H1 (cell line): ENCODE measurements at regions not wholly inside any gene's neighbourhood (a gene's known extent, or its start where the extent isn't known, plus 50 kb on each side); places are given as distances from the start of the nearest gene placed in this dataset.

Experiments
- CTCF ChIA-PET: fragments of 300-600 bp; sonication (Branson Sonifier 250); formaldehyde crosslinking; loops from one replicate; lab custom pipeline; 2021; ENCODE audit not compliant: partially characterized antibody; lab: Charles Lee
- POLR2A ChIA-PET: fragments of 300-600 bp; sonication (Branson Sonifier 250); formaldehyde crosslinking; loops from one replicate; lab custom pipeline; 2021; ENCODE audit warnings: inconsistent platforms; ENCODE audit not compliant: partially characterized antibody; lab: Charles Lee
- DNase-seq, 2 experiments: peaks; one replicate each; pipeline versions ENCODE4 v3.0.0 to v3.0.0-alpha.2; 2010 to 2022; ENCODE audit warnings: low spot score in 2 of 2, low read depth in 1 of 2, mixed read lengths in 1 of 2
- FAIRE-seq: peaks from 2 replicates; lab custom pipeline; 2011; peaks lifted over from hg19 to GRCh38; lab: Jason Lieb, UNC
- H2AFZ ChIP-seq: 2 replicates; pipeline ENCODE4 v1.8.1; 2012; ENCODE audit warnings: low read length, inconsistent platforms
- H2AK5ac ChIP-seq: 2 replicates; pipeline ENCODE4 v1.6.1; 2013; ENCODE audit warnings: low read depth, low read length
- H2BK120ac ChIP-seq: replicated peaks from 2 replicates; pipeline ENCODE3; 2013; ENCODE audit warnings: low read depth, low read length, inconsistent platforms
- H2BK12ac ChIP-seq: 2 replicates; pipeline ENCODE4 v1.6.1; 2013; ENCODE audit warnings: low read depth, low read length
- H2BK15ac ChIP-seq: 2 replicates; pipeline ENCODE4 v1.6.1; 2013; ENCODE audit warnings: low read length
- H2BK20ac ChIP-seq: 2 replicates; pipeline ENCODE4 v1.6.1; 2013; ENCODE audit warnings: low read length
- H2BK5ac ChIP-seq: 2 replicates; pipeline ENCODE4 v1.6.1; 2013; ENCODE audit warnings: low read depth, low read length
- H3K14ac ChIP-seq: 2 replicates; pipeline ENCODE4 v1.6.1; 2013; ENCODE audit warnings: inconsistent platforms; ENCODE audit not compliant: insufficient read length
- H3K18ac ChIP-seq: 2 replicates; pipeline ENCODE4 v1.6.1; 2013; ENCODE audit warnings: low read length; ENCODE audit errors: extremely low read depth
- H3K23ac ChIP-seq: 2 replicates; pipeline ENCODE4 v1.6.1; 2013; ENCODE audit warnings: inconsistent platforms; ENCODE audit not compliant: insufficient read length
- H3K23me2 ChIP-seq: 2 replicates; pipeline ENCODE4 v1.6.1; 2013; ENCODE audit warnings: low read depth, low read length
- H3K27ac ChIP-seq: 2 replicates; pipeline ENCODE4 v1.6.1; 2011; ENCODE audit warnings: low read depth, low read length, inconsistent platforms
- H3K27me3 ChIP-seq, 4 experiments: replicated peaks in 1 of 4; 1 replicate in 1 of 4; 2 replicates in 3 of 4; pipeline versions ENCODE4 v1.6.1 to v1.8.1; 2011 to 2013; ENCODE audit warnings: low read length in 3 of 4, mild to moderate bottlenecking in 3 of 4, inconsistent platforms in 2 of 4, mixed read lengths in 2 of 4, moderate library complexity in 1 of 4; ENCODE audit not compliant: control insufficient read depth in 3 of 4, insufficient read depth in 3 of 4; ENCODE audit errors: extremely low read depth in 1 of 4
- H3K36me3 ChIP-seq, 4 experiments: 2 replicates each; pipeline versions ENCODE4 v1.6.1 to v1.8.1; 2011 to 2013; ENCODE audit warnings: mild to moderate bottlenecking in 4 of 4, low read length in 3 of 4, moderate library complexity in 2 of 4, control low read depth in 1 of 4, inconsistent platforms in 1 of 4; ENCODE audit not compliant: insufficient read depth in 4 of 4, control insufficient read depth in 2 of 4
- H3K4ac ChIP-seq: replicated peaks from 2 replicates; pipeline ENCODE3; 2013; ENCODE audit warnings: low read length, low read depth, mixed read lengths, inconsistent platforms; ENCODE audit not compliant: insufficient read length
- H3K4me1 ChIP-seq, 4 experiments: replicated peaks in 1 of 4; 1 replicate in 1 of 4; 2 replicates in 3 of 4; pipeline versions ENCODE4 v1.6.1 to v1.8.1; 2011 to 2013; ENCODE audit warnings: low read length in 3 of 4, inconsistent platforms in 2 of 4, mixed read lengths in 1 of 4; ENCODE audit not compliant: insufficient read depth in 4 of 4, control insufficient read depth in 3 of 4
- H3K4me2 ChIP-seq, 2 experiments: 2 replicates each; pipeline versions ENCODE4 v1.6.1 to v1.8.1; 2011 to 2013; ENCODE audit warnings: low read depth in 2 of 2, low read length in 2 of 2, control low read depth in 1 of 2, inconsistent platforms in 1 of 2, mild to moderate bottlenecking in 1 of 2; ENCODE audit not compliant: insufficient read depth in 1 of 2
- H3K4me3 ChIP-seq, 4 experiments: fragments of 200-600, 300-600 bp in 1 of 4; sonication (generic), shearing (Covaris generic), sonication (Bioruptor Twin) in 1 of 4; 2 replicates each; pipeline versions ENCODE4 v1.5.1 to v1.8.1; 2011 to 2016; ENCODE audit warnings: low read length in 4 of 4, low read depth in 3 of 4, control low read depth in 2 of 4, inconsistent platforms in 2 of 4, mild to moderate bottlenecking in 2 of 4, mixed read lengths in 1 of 4, moderate library complexity in 1 of 4; ENCODE audit not compliant: insufficient read depth in 2 of 4; ENCODE audit errors: extremely low read depth in 1 of 4
- H3K56ac ChIP-seq: replicated peaks from 2 replicates; pipeline ENCODE3; 2013; ENCODE audit warnings: low read depth, mild to moderate bottlenecking, mixed read lengths, low read length, inconsistent platforms; ENCODE audit not compliant: insufficient read length
- H3K79me1 ChIP-seq: 2 replicates; pipeline ENCODE4 v1.6.1; 2013; ENCODE audit warnings: low read depth, low read length, control low read depth
- H3K79me2 ChIP-seq, 2 experiments: 2 replicates each; pipeline versions ENCODE4 v1.6.1 to v1.8.1; 2012 to 2013; ENCODE audit warnings: low read length in 2 of 2, mild to moderate bottlenecking in 2 of 2, inconsistent platforms in 1 of 2; ENCODE audit not compliant: insufficient read depth in 2 of 2, control insufficient read depth in 1 of 2
- H3K9ac ChIP-seq, 4 experiments: replicated peaks in 1 of 4; 1 replicate in 1 of 4; 2 replicates in 3 of 4; pipeline versions ENCODE4 v1.6.1 to v1.8.1; 2011 to 2013; ENCODE audit warnings: low read depth in 3 of 4, low read length in 3 of 4, control low read depth in 2 of 4, mild to moderate bottlenecking in 2 of 4, moderate library complexity in 2 of 4, inconsistent platforms in 1 of 4; ENCODE audit errors: extremely low read depth in 1 of 4
- H3K9me3 ChIP-seq, 2 experiments: 2 replicates each; pipeline versions ENCODE4 v1.6.1 to v1.8.1; 2012 to 2013; ENCODE audit warnings: mild to moderate bottlenecking in 2 of 2, moderate library complexity in 2 of 2, control low read depth in 1 of 2, inconsistent platforms in 1 of 2, low read depth in 1 of 2, low read length in 1 of 2, mixed read lengths in 1 of 2; ENCODE audit not compliant: insufficient read depth in 2 of 2
- H4K20me1 ChIP-seq, 2 experiments: replicated peaks in 1 of 2; 2 replicates each; pipeline versions ENCODE3 to v1.8.1; 2011 to 2013; ENCODE audit warnings: inconsistent platforms in 2 of 2, low read length in 2 of 2, mild to moderate bottlenecking in 1 of 2; ENCODE audit not compliant: insufficient read depth in 2 of 2, control insufficient read depth in 1 of 2
- H4K5ac ChIP-seq: 2 replicates; pipeline ENCODE4 v1.6.1; 2013; ENCODE audit warnings: low read length, low read depth, mixed read lengths, inconsistent platforms; ENCODE audit not compliant: insufficient read length
- H4K8ac ChIP-seq: 2 replicates; pipeline ENCODE4 v1.8.0; 2013; ENCODE audit warnings: mild to moderate bottlenecking, moderate library complexity, low read length, inconsistent platforms; ENCODE audit not compliant: insufficient read depth; ENCODE audit errors: extremely low read depth
- H4K91ac ChIP-seq: replicated peaks from 2 replicates; pipeline ENCODE3; 2013; ENCODE audit warnings: low read length, mixed read lengths, inconsistent platforms; ENCODE audit not compliant: insufficient read length
- KDM5A ChIP-seq: fragments of 200-600 bp; IDR thresholded peaks from 2 replicates; pipeline ENCODE4 v1.7.1; 2012; ENCODE audit warnings: mild to moderate bottlenecking, low read length, inconsistent platforms, mixed read lengths
- RFX5 ChIP-seq: IDR thresholded peaks from 2 replicates; pipeline ENCODE4 v1.6.1; 2011; ENCODE audit warnings: low read depth, low read length, improper control_type of control experiment, borderline replicate concordance
- WGBS, 2 experiments: shearing (Covaris generic) in 1 of 2; methylation state at CpG; one replicate each; pipeline versions ENCODE4 v1.1.6 to v1.1.7; 2013 to 2015; ENCODE audit warnings: low lambda C conversion rate in 2 of 2, mixed read lengths in 2 of 2, inconsistent platforms in 1 of 2, low coverage in 1 of 2, missing lambda C conversion rate in 1 of 2; ENCODE audit not compliant: insufficient replicate concordance in 2 of 2, insufficient coverage in 1 of 2, insufficient read length in 1 of 2; ENCODE audit errors: extremely low coverage in 1 of 2, missing lambda C conversion rate in 1 of 2; 5-methylcytosine and 5-hydroxymethylcytosine counted together

DNA sequence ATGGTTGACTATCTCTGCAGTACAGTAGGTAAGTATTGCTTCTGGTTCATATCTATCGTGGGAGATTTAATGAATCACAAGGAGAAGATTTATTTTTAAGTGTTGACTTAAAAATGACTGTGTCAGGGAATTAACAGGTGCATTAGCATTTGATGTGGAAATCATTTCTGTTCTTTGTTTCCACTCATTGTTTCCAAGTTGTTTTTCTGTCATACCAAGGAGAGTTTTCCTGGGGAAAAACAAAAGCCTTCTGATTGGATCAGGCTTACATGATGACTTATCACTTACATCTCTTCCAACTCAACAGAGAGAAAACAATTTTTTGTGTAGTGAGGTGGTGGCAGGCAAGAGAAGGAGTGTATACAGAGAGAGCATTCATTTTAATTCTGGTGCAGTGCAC lies 686.4 kb downstream of the HTR1B start:
- H4K20me1 ChIP-seq, result no peaks in the 10 kb centered on the region
- peaks cover 2% of the 10 kb centered on the region; the same call in 1 of the 2 replicates for H3K79me1 ChIP-seq
- no peak overlapping the region for H3K14ac ChIP-seq
- no peak overlapping the region for H3K56ac ChIP-seq
- H3K9ac ChIP-seq, result no peak overlapping the region
- no peaks in the 10 kb centered on the region for H3K23me2 ChIP-seq
- no peak overlapping the region for H2BK15ac ChIP-seq
- no peak overlapping the region for H4K91ac ChIP-seq
- no peak overlapping the region for H3K23ac ChIP-seq
- no peak overlapping the region for H2AFZ ChIP-seq
- H3K79me2 ChIP-seq, result no peaks in the 10 kb centered on the region
- no peak overlapping the region for H3K4me3 ChIP-seq
- no peak for FAIRE-seq
- no peaks in the 10 kb centered on the region for H3K9me3 ChIP-seq
- ChIA-PET POLR2A (no interaction called here), CTCF (interaction anchor here (1.0 kb wide), 1 partner anchor 144 kb away, joined by 3 read pairs; no protein-coding TSS in a partner anchor)
- no peak overlapping the region for H2AK5ac ChIP-seq
- no peak overlapping the region for H3K4ac ChIP-seq
- H2BK120ac ChIP-seq, result no peak overlapping the region
- WGBS, 2 experiments, result 100% methylated on average over 1 of the region's 1 CpG; no CpG with 5 or more reads in 1 of the 2 experiments
- H4K5ac ChIP-seq, result no peak overlapping the region
- H3K4me1 ChIP-seq, result 0 out of 7 replicates have a peak, but pooled peaks cover 0 to 3% (median 0%) of the 10 kb centered on the region in 4 experiments
- H2BK12ac ChIP-seq, result no peak overlapping the region
- no peak overlapping the region for H2BK5ac ChIP-seq
- no peak overlapping the region for H3K27ac ChIP-seq
- no peak overlapping the region for H2BK20ac ChIP-seq
- TF ChIP-seq KDM5A (no peak), RFX5 (no peak)
- TF ChIP-seq, all 59 proteins: peak for 0
- Histone ChIP-seq H3K4me2 (no peak overlapping the region), H4K8ac (no peak overlapping the region), H3K27me3 (no peaks in the 10 kb centered on the region), H3K36me3 (no peaks in the 10 kb centered on the region), H3K18ac (no peak overlapping the region)
- DNase-seq, result no peak
